Endothelial cell of umbilical vein (primary cell): ENCODE measurements at regions not wholly inside any gene's neighbourhood (a gene's known extent, or its start where the extent isn't known, plus 50 kb on each side); places are given as distances from the start of the nearest gene placed in this dataset.

Experiments
- BruUV-seq: library from RNA; stranded (reverse); fragments of 400-500 nt; replicated peaks from 2 replicates; lab custom pipeline; 2021; lab: Mats Ljungman, UMichigan
- CTCF ChIA-PET: fragments of 300-600, 350-600 bp; sonication (Branson Sonifier 250); formaldehyde crosslinking; loops from one replicate; lab custom pipeline; 2021; ENCODE audit warnings: antibody characterized with exemption, inconsistent platforms; lab: Charles Lee
- POLR2A ChIA-PET: fragments of 300-600, 350-600 bp; sonication (Branson Sonifier 250); formaldehyde crosslinking; loops from one replicate; lab custom pipeline; 2021; ENCODE audit warnings: antibody characterized with exemption, inconsistent platforms; lab: Charles Lee
- DNase-seq: peaks from one replicate; pipeline ENCODE4 v3.0.0-alpha.2; 2011; ENCODE audit warnings: low read depth, low spot score
- FAIRE-seq: peaks from 2 replicates; lab custom pipeline; 2011; peaks lifted over from hg19 to GRCh38; lab: Jason Lieb, UNC
- H2AFZ ChIP-seq: 2 replicates; pipeline ENCODE4 v1.6.0; 2012; ENCODE audit warnings: low read depth, low read length, control low read depth, inconsistent platforms
- H3K27ac ChIP-seq: 2 replicates; pipeline ENCODE4 v1.5.1; 2011; ENCODE audit warnings: low read depth, mild to moderate bottlenecking, control low read depth, low read length, moderate library complexity; ENCODE audit not compliant: insufficient read depth
- H3K27me3 ChIP-seq, 2 experiments: 2 replicates each; pipeline versions ENCODE4 v1.6.0 to v1.6.1; 2011; ENCODE audit warnings: low read length in 2 of 2, mixed read lengths in 1 of 2; ENCODE audit not compliant: control insufficient read depth in 2 of 2, insufficient read depth in 2 of 2
- H3K36me3 ChIP-seq, 2 experiments: 2 replicates in 1 of 2; 3 replicates in 1 of 2; pipeline ENCODE4 v1.5.1; 2011; ENCODE audit warnings: low read length in 2 of 2, mild to moderate bottlenecking in 1 of 2, moderate library complexity in 1 of 2; ENCODE audit not compliant: control insufficient read depth in 2 of 2, insufficient read depth in 2 of 2; ENCODE audit errors: extremely low read depth in 1 of 2
- H3K4me1 ChIP-seq: 3 replicates; pipeline ENCODE4 v1.5.1; 2011; ENCODE audit warnings: mild to moderate bottlenecking, low read length; ENCODE audit not compliant: control insufficient read depth, insufficient read depth; ENCODE audit errors: extremely low read depth
- H3K4me2 ChIP-seq: 2 replicates; pipeline ENCODE4 v1.6.1; 2011; ENCODE audit warnings: low read length, control low read depth, mixed read lengths; ENCODE audit not compliant: insufficient read depth
- H3K4me3 ChIP-seq, 3 experiments: fragments of 200-600 bp in 1 of 3; sonication (generic), shearing (Covaris generic) in 1 of 3; replicated peaks in 1 of 3; 2 replicates each; pipeline ENCODE4 v1.5.1; 2011 to 2016; ENCODE audit warnings: control low read depth in 3 of 3, low read length in 3 of 3, mild to moderate bottlenecking in 2 of 3, inconsistent platforms in 1 of 3, low read depth in 1 of 3, moderate library complexity in 1 of 3; ENCODE audit not compliant: insufficient read depth in 1 of 3
- H3K79me2 ChIP-seq: 2 replicates; pipeline ENCODE4 v1.6.0; 2012; ENCODE audit warnings: low read length, inconsistent platforms; ENCODE audit not compliant: control insufficient read depth, insufficient read depth
- H3K9ac ChIP-seq: replicated peaks from 2 replicates; pipeline ENCODE3; 2011; ENCODE audit warnings: low read length, control low read depth; ENCODE audit not compliant: insufficient read depth; ENCODE audit errors: extremely low read depth
- H3K9me1 ChIP-seq: replicated peaks from 3 replicates; pipeline ENCODE4 v1.6.0; 2011; ENCODE audit warnings: mild to moderate bottlenecking, low read length; ENCODE audit not compliant: control insufficient read depth, insufficient read depth; ENCODE audit errors: extremely low read depth
- H3K9me3 ChIP-seq: replicated peaks from 2 replicates; pipeline ENCODE4 v1.5.1; 2012; ENCODE audit warnings: low read length, inconsistent platforms; ENCODE audit not compliant: control insufficient read depth, insufficient read depth
- H4K20me1 ChIP-seq: replicated peaks from 2 replicates; pipeline ENCODE3; 2011; ENCODE audit warnings: mild to moderate bottlenecking, low read length; ENCODE audit not compliant: control insufficient read depth, insufficient read depth; ENCODE audit errors: extremely low read depth
- CTCF ChIP-seq, 2 donors: IDR thresholded peaks; 1 replicate in 1 of 2; 2 replicates in 1 of 2; pipeline ENCODE4 v1.5.1; 2011; ENCODE audit warnings: low read length in 2 of 2, mild to moderate bottlenecking in 2 of 2, moderate library complexity in 2 of 2, control low read depth in 1 of 2, inconsistent platforms in 1 of 2, low read depth in 1 of 2; ENCODE audit not compliant: insufficient read depth in 1 of 2; ENCODE audit errors: extremely low read depth in 1 of 2
- EZH2 ChIP-seq: IDR thresholded peaks from 2 replicates; pipeline ENCODE4 v1.6.1; 2012; ENCODE audit warnings: borderline replicate concordance, low read depth, mild to moderate bottlenecking, moderate library complexity, low read length, inconsistent platforms; ENCODE audit not compliant: severe bottlenecking
- FOS ChIP-seq: IDR thresholded peaks from 2 replicates; pipeline ENCODE4 v1.6.1; 2011; ENCODE audit warnings: mild to moderate bottlenecking, low read length, moderate library complexity, borderline replicate concordance; ENCODE audit not compliant: insufficient read depth
- GATA2 ChIP-seq: IDR thresholded peaks from 2 replicates; pipeline ENCODE4 v1.7.0; 2011; ENCODE audit warnings: low read depth, mild to moderate bottlenecking, moderate library complexity, mixed read lengths, low read length; ENCODE audit not compliant: insufficient read length, insufficient read depth
- JUN ChIP-seq: IDR thresholded peaks from 2 replicates; pipeline ENCODE4 v1.6.1; 2011; ENCODE audit warnings: borderline replicate concordance, low read depth; ENCODE audit not compliant: insufficient read length, insufficient read depth
- MAX ChIP-seq: IDR thresholded peaks from 2 replicates; pipeline ENCODE4 v1.6.1; 2011; ENCODE audit not compliant: insufficient read depth, insufficient read length
- MYC ChIP-seq: IDR thresholded peaks from one replicate; pipeline ENCODE4 v1.6.1; 2011; ENCODE audit warnings: mild to moderate bottlenecking, low read depth, low read length
- POLR2A ChIP-seq: IDR thresholded peaks from 2 replicates; pipeline ENCODE4 v1.6.1; 2012; ENCODE audit warnings: low read depth, mild to moderate bottlenecking, control low read depth, low read length
- POLR2AphosphoS5 ChIP-seq: IDR thresholded peaks from 2 replicates; pipeline ENCODE4 v1.6.1; 2012; ENCODE audit warnings: low read depth, mild to moderate bottlenecking, control low read depth, low read length, moderate library complexity; ENCODE audit not compliant: insufficient read depth
- dilution Hi-C: fragments of 300-500 bp; cut with MboI; formaldehyde crosslinking; loops from one replicate; pipeline ENCODE4 v1.15.0; 2019; ENCODE audit warnings: low sequenced_read_pairs; ENCODE audit not compliant: extremely low pct_ligation_motif_present
- intact Hi-C: fragments of 100-400 bp; cut with micrococcal nuclease; formaldehyde crosslinking; loops from one replicate; pipeline ENCODE4 v1.10.0; 2022

- Histone ChIP-seq H3K36me3 (no peaks in the 10 kb centered on the region), H2AFZ (no peak overlapping the region), H3K27ac (no peak overlapping the region), H3K27me3 (no peaks in the 10 kb centered on the region), H3K9me1 (no peaks in the 10 kb centered on the region), H3K4me3 (no peak overlapping the region), H3K9ac (no peak overlapping the region), H3K79me2 (no peaks in the 10 kb centered on the region), H3K9me3 (no peaks in the 10 kb centered on the region), H3K4me2 (no peak overlapping the region), H3K4me1 (peaks cover 17% of the 10 kb centered on the region), H4K20me1 (no peaks in the 10 kb centered on the region)
- dilution Hi-C loops (no loop called here), intact Hi-C loops (no loop called here)
- no peak for TF ChIP-seq GATA2
- TF ChIP-seq POLR2A: no peak
- no peak for TF ChIP-seq POLR2AphosphoS5
- TF ChIP-seq EZH2: no peak
- no TSS peak for BruUV-seq
- DNase-seq (no peak), FAIRE-seq (no peak)
- ChIA-PET POLR2A (interaction anchor here (0.6 kb wide), 1 partner anchor 57 kb away, joined by 3 read pairs; no protein-coding TSS in a partner anchor), CTCF (interaction anchor here (2.3 kb wide), 1 partner anchor 90 kb away, joined by 7 read pairs; no protein-coding TSS in a partner anchor)
Measured at GRCh38 chr10:110444004-110444337, 53.7 kb upstream of the DUSP5 start.

GRCh38 chr10:110445871-110446270, 51.8 kb upstream of the DUSP5 start:
- dilution Hi-C loops: no loop called here
- no peak overlapping the region for H3K4me2 ChIP-seq
- H3K79me2 ChIP-seq: no peaks in the 10 kb centered on the region
- no peak overlapping the region for H2AFZ ChIP-seq
- no peaks in the 10 kb centered on the region for H3K36me3 ChIP-seq
- POLR2A ChIA-PET: no interaction called here
- H3K9me3 ChIP-seq: no peaks in the 10 kb centered on the region
- DNase-seq (no peak), FAIRE-seq (no peak)
- H3K4me3 ChIP-seq: no peak overlapping the region
- no peaks in the 10 kb centered on the region for H3K27me3 ChIP-seq
- H4K20me1 ChIP-seq: no peaks in the 10 kb centered on the region
- no peaks in the 10 kb centered on the region for H3K9me1 ChIP-seq
- no TSS peak for BruUV-seq
- H3K27ac ChIP-seq: no peak overlapping the region
- H3K9ac ChIP-seq: no peak overlapping the region
- peaks cover 17% of the 10 kb centered on the region for H3K4me1 ChIP-seq
- intact Hi-C loops: loop anchor here (2.0 kb wide), 4 partner anchors 15 to 93 kb away; no protein-coding TSS in a partner anchor
- TF ChIP-seq JUN: no peak
- TF ChIP-seq MYC: no peak
- no peak for TF ChIP-seq MAX
- no peak for TF ChIP-seq POLR2AphosphoS5
- no peak for TF ChIP-seq EZH2
- no peak for TF ChIP-seq FOS
- no peak for TF ChIP-seq POLR2A
- TF ChIP-seq GATA2: no peak
- TF ChIP-seq CTCF (IDR thresholded peaks at IDR 0.05; ENCODE audit: extremely low read depth in 1 of 2, insufficient read depth in 1 of 2, low read depth in 1 of 2, low read length in 2 of 2): no peak
- CTCF ChIA-PET: interaction anchor here (1.6 to 2.3 kb wide), 4 partner anchors 51 to 101 kb away, joined by 4 to 10 read pairs (median 6); no protein-coding TSS in a partner anchor
